Mucosa of rectum (tissue), 2 donors: ENCODE measurements at regions not wholly inside any gene's neighbourhood (a gene's known extent, or its start where the extent isn't known, plus 50 kb on each side); places are given as distances from the start of the nearest gene placed in this dataset.

Experiments
- H3K27ac ChIP-seq, 2 donors: one replicate each; pipeline ENCODE4 v1.7.0; 2013; ENCODE audit warnings: inconsistent platforms in 2 of 2, low read depth in 2 of 2, low read length in 2 of 2
- H3K27me3 ChIP-seq, 2 donors: one replicate each; pipeline ENCODE4 v1.7.0; 2013; ENCODE audit warnings: low read length in 2 of 2; ENCODE audit not compliant: control insufficient read depth in 2 of 2, insufficient read depth in 2 of 2
- H3K36me3 ChIP-seq, 2 donors: one replicate each; pipeline ENCODE4 v1.7.0; 2013; ENCODE audit warnings: low read length in 2 of 2; ENCODE audit not compliant: control insufficient read depth in 2 of 2, insufficient read depth in 2 of 2
- H3K4me1 ChIP-seq, 2 donors: one replicate each; pipeline ENCODE4 v1.7.0; 2013; ENCODE audit warnings: low read length in 2 of 2, mild to moderate bottlenecking in 1 of 2; ENCODE audit not compliant: control insufficient read depth in 2 of 2, insufficient read depth in 2 of 2
- H3K4me3 ChIP-seq, 2 donors: one replicate each; pipeline ENCODE4 v1.7.0; 2013; ENCODE audit warnings: low read length in 2 of 2
- H3K9ac ChIP-seq, 2 donors: one replicate each; pipeline ENCODE4 v1.7.0; 2013; ENCODE audit warnings: low read length in 2 of 2, low read depth in 1 of 2, mild to moderate bottlenecking in 1 of 2
- H3K9me3 ChIP-seq, 2 donors: one replicate each; pipeline ENCODE4 v1.7.0; 2013; ENCODE audit warnings: low read length in 2 of 2; ENCODE audit not compliant: control insufficient read depth in 2 of 2
- donor health status: healthy.
- donor health status: Normal muscosa, but diverticular disease.

GRCh38 chr6:113451049-113451448 is 406.1 kb upstream of the MARCKS start:
- H3K27me3 ChIP-seq = no peaks in the 10 kb centered on the region
- no peak overlapping the region for H3K27ac ChIP-seq
- H3K36me3 ChIP-seq = no peaks in the 10 kb centered on the region
- no peaks in the 10 kb centered on the region for H3K4me1 ChIP-seq
- H3K9me3 ChIP-seq = no peaks in the 10 kb centered on the region
- H3K4me3 ChIP-seq = no peak overlapping the region
- no peak overlapping the region for H3K9ac ChIP-seq

DNA sequence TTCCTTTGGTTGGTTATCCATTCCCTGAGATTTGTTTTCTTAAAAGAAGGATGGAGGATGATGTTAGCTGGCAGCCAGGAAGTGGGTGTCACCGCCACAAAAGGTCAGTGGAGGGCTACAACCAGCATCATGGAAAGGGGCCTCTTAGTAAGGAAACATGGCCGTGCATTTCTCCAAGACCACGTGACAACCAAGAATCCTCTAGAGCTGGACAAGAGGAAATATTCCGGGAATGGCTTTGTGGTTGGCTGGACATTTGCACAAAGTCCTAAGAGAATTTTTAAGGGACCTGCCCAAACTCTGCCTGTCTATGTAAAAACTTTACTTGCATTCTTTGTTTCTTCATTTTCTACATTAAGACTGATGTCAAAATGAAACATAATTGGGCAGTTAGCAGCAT is 399.9 kb upstream of the MARCKS start:
- Histone ChIP-seq H3K4me3 (no peak overlapping the region), H3K27me3 (no peaks in the 10 kb centered on the region), H3K4me1 (no peaks in the 10 kb centered on the region), H3K27ac (no peak overlapping the region), H3K9me3 (no peaks in the 10 kb centered on the region), H3K9ac (no peak overlapping the region), H3K36me3 (no peaks in the 10 kb centered on the region)

GRCh38 chr6:113457751-113458150 is 399.4 kb upstream of the MARCKS start:
- Histone ChIP-seq H3K36me3 (no peaks in the 10 kb centered on the region), H3K27ac (no peak overlapping the region), H3K4me3 (no peak overlapping the region), H3K4me1 (no peaks in the 10 kb centered on the region), H3K9ac (no peak overlapping the region), H3K9me3 (no peaks in the 10 kb centered on the region), H3K27me3 (no peaks in the 10 kb centered on the region)

DNA sequence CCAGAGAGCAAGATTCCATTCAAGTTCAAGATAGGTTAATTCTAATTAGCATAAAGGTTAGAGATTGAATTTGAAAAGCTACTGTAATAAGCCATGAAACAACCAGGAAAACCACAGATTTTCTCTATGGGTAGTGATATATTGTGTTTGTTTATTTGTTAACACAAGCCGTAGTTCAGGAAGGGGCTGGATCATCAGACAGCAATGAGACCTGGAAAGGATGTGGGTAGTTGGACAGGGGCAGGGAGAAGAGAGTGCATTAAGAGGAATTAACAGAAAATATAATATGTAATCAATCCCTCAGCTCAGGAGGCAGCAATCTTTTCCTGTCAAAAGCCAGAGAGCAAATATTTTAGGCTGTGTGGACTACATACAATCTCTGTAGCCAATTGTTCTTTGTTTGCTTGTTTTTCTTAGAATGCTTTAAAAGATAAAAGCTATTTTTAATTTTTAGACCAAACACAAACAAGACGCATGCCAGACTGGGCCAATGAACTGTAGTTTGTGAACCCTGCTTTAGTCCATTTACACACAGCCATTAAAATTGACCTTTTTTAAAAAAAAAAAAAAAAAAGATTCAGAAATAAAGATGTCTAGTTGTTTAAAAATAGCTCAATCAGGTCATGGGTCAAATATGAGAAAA is 398.7 kb upstream of the MARCKS start:
- Histone ChIP-seq H3K4me3 (no peak overlapping the region), H3K9ac (no peak overlapping the region), H3K27ac (no peak overlapping the region), H3K27me3 (no peaks in the 10 kb centered on the region), H3K36me3 (no peaks in the 10 kb centered on the region), H3K4me1 (no peaks in the 10 kb centered on the region), H3K9me3 (no peaks in the 10 kb centered on the region)

DNA sequence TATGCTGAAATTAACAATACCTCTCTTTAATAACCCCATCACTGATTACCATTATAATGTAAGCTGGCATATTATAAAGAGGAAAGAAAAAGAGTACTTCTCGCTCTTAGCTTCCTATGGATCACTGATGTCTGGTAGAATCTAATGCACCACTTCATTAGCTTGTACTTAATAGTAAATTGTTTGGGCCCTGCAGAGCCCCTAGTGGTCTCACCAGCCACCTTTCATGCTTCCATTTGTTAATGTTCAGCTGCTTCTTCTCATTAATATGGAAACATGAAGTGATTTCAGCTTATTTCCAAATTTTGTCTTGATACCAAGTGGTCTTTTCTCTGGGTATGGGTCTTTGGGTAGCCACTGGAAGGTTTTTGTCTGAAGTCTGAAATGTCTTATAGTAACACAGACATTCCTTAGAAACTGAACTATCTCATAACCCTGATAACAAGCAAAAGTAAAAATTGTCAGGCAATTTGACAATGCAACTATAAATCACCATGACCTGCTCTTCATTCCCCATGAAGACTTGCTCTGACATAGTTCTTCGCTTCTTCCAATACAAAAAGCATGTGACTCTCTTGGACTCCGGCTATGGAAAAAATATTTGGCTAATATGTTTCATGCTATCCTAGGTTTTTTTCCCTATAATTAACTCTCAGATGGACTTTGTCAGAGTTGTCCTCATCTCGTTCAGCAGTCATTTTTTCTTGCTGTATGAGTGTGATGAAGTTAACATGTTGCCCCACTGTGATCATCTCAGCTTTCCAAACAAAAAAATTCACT is 395.8 kb upstream of the MARCKS start:
- Histone ChIP-seq H3K27ac (no peak overlapping the region), H3K4me1 (no peaks in the 10 kb centered on the region), H3K9ac (no peak overlapping the region), H3K36me3 (no peaks in the 10 kb centered on the region), H3K9me3 (no peaks in the 10 kb centered on the region), H3K27me3 (no peaks in the 10 kb centered on the region), H3K4me3 (no peak overlapping the region)

DNA sequence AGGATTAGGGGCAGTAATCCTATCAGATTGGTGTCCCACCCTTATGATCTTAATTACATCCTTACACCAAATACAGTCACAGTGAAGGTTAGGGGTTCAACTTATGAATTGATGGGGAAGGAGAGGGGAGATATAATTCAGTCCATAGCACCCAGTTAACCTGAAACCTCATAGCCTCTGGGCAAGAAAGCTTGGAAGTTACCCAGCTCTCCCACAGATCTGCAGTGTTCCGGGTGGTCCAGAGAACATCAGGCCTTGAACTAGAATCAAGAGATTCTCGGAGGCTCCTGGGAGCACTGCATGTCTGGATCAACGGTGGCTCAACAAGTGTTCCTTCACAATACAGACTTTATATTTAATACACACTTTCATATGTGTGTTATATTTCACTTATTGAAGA is 392.6 kb upstream of the MARCKS start:
- no peak overlapping the region for H3K27ac ChIP-seq
- H3K27me3 ChIP-seq = no peaks in the 10 kb centered on the region
- no peaks in the 10 kb centered on the region for H3K4me1 ChIP-seq
- no peaks in the 10 kb centered on the region for H3K36me3 ChIP-seq
- no peak overlapping the region for H3K9ac ChIP-seq
- H3K9me3 ChIP-seq = no peaks in the 10 kb centered on the region
- no peak overlapping the region for H3K4me3 ChIP-seq

DNA sequence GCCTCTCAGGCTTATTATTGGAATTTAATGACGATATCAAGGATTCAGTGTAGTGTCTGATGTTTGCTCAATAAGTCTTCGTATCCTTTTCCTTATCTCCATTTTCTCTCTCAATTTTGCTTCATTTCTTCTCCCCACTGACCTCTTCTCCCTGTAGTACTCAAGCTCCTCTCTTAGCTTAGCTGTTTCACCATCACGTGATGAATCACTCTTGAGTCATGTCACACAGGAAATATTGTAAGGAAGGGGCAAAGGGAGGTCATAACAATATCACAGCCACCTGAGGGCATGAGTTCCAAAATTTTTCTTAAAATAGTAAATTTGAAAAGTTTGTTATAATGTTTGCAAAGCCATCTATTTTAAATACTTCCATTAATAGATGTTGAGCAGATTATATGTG is 392.2 kb upstream of the MARCKS start:
- Histone ChIP-seq H3K36me3 (no peaks in the 10 kb centered on the region), H3K27ac (no peak overlapping the region), H3K4me3 (no peak overlapping the region), H3K27me3 (no peaks in the 10 kb centered on the region), H3K9ac (no peak overlapping the region), H3K9me3 (no peaks in the 10 kb centered on the region), H3K4me1 (no peaks in the 10 kb centered on the region)

DNA sequence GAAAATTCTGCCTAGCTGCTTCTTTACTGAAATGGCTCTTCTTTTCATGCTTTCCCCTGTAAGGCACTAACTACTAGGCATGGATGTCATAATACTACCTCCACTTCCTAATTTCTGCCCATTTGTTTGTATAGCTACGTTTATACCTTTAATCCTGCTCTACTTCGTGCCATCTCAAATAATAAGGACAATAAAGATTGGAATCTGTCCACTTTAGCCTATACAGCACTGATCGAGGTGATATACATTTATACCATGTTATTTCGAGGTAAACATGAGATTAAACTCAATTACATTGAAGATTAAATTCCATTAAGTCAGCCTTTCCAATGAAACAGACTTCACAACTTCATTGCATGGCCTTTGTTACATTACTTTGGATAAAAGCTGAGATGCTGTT is 390.6 kb upstream of the MARCKS start:
- Histone ChIP-seq H3K4me1 (no peaks in the 10 kb centered on the region), H3K27me3 (no peaks in the 10 kb centered on the region), H3K27ac (no peak overlapping the region), H3K9me3 (no peaks in the 10 kb centered on the region), H3K36me3 (no peaks in the 10 kb centered on the region), H3K9ac (no peak overlapping the region), H3K4me3 (no peak overlapping the region)

DNA sequence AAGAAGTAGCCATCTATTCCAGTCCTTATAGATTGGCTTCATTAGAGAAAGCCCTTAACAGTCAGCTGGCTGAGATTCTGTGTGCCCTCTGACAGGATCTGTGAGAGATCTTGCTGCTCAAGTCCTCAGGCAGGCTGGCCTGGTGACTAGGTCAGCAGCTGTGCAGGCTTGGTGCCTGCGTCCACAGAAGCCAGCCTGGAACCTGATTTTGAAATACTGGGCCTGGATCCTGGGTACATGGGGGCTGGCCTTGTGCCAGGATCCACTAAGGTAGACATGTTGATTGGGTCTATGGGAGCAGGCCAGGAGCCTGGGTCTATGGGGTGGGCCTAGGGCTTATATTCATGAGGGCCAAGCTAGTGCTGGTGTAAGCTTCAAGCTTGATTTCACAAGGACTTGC is 381.8 kb upstream of the MARCKS start:
- no peak overlapping the region for H3K27ac ChIP-seq
- no peak overlapping the region for H3K4me3 ChIP-seq
- H3K9me3 ChIP-seq = no peaks in the 10 kb centered on the region
- H3K9ac ChIP-seq = no peak overlapping the region
- H3K27me3 ChIP-seq = no peaks in the 10 kb centered on the region
- no peaks in the 10 kb centered on the region for H3K36me3 ChIP-seq
- H3K4me1 ChIP-seq = no peaks in the 10 kb centered on the region

DNA sequence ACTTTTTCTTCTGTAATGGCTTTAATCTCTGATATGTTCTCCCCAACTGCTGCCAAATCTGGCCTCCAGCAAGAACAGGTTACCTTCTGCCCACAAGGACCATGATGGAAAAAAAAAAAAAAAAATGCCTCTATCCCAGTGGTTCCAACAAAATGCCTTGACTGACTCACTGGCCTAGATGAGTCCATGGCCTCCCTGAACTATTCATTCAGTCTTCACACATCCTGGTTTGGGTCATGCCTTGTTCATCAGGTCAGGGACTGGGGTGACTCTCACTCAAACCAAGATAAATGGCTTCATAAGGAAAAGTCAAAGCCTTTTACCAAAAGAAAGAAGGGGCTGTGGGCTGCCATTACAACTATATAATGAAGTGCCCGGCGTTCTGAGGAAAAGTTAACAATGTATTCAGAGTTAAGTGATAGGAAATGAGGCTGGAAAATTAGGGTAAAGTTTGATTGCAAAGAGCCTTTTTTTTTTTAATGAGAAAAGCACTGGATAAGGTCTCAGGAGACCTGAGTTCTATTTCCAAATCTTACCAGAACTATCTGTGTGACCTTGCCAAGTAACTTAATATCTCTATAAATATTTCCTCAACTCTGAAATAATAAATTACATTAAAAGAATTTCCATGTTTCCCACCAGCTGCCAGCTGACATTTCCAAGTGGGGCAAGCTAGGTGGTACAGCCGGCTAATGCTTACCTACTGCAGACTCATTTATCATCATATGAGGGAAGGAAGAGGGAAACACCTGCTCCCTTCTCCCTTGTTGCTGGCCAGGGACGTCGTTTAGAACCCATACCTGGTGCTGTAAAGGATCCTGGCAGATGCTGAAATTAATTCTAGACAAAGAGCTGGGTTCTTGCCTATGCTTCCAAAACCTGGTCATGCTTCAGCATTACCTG is 380.0 kb upstream of the MARCKS start:
- Histone ChIP-seq H3K27me3 (no peaks in the 10 kb centered on the region), H3K36me3 (no peaks in the 10 kb centered on the region), H3K27ac (no peak overlapping the region), H3K4me1 (no peaks in the 10 kb centered on the region), H3K9me3 (no peaks in the 10 kb centered on the region), H3K4me3 (no peak overlapping the region), H3K9ac (no peak overlapping the region)
